ENCODE measurements at regions not wholly inside any gene's neighbourhood (a gene's known extent, or its start where the extent isn't known, plus 50 kb on each side); places are given as distances from the start of the nearest gene placed in this dataset.

GRCh38 chr1:184906761-184907160 lies 67.5 kb downstream of the NIBAN1 start:
- TF ChIP-seq CTCF (conservative IDR thresholded peaks at IDR 0.05 in 1 of 2, IDR thresholded peaks at IDR 0.05 in 1 of 2; ENCODE audit: low read depth in 1 of 2, low read length in 2 of 2) (no peak), EZH2 (IDR thresholded peaks at IDR 0.05; ENCODE audit: low read length, missing control alignments) (no peak)

Data from fibroblast of lung (primary cell).